ENCODE measurements at regions not wholly inside any gene's neighbourhood (a gene's known extent, or its start where the extent isn't known, plus 50 kb on each side); places are given as distances from the start of the nearest gene placed in this dataset.

DNA sequence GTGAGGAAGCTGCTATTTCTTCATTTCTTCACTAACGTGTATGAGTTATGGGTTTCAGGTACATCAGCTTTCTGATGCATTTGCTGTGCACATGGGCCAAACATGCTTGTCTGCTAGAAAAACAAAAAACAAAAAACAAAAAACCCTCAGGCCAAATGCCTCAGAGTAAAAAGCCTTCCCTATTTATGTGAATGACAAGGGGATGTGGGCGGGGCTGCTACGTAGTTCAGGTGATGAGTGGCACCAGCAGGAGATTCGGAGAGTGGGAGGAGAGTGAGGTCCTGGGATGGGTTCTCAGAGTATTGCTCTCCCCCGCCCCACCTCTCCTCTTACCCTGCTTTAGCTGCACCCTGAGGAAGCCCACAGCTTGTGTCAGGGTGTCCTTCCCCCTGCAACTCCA, 596.8 kb upstream of the JAG1 start:
- DNase-seq (ENCODE audit: low spot score) (no peak), FAIRE-seq (no peak), ATAC-seq (no peak)
- Histone ChIP-seq H3K36me3 (replicated peaks in 1 of 2; ENCODE audit: control insufficient read depth in 1 of 2, insufficient read depth in 2 of 2, low read length in 2 of 2) (no peaks in the 10 kb centered on the region), H2AFZ (ENCODE audit: low read length) (no peak overlapping the region), H3K27me3 (ENCODE audit: control insufficient read depth in 1 of 2, insufficient read depth in 2 of 2, low read length in 2 of 2) (peaks cover 0 to 8% of the 10 kb centered on the region in 2 experiments; a peak in 1 of 5 replicates), H3K4me3 (replicated peaks in 1 of 3; ENCODE audit: insufficient read depth in 1 of 3, low read depth in 2 of 3, low read length in 3 of 3) (no peak overlapping the region), H3K4me2 (ENCODE audit: low read depth, low read length) (no peak overlapping the region), H3K27ac (ENCODE audit: extremely low read length, insufficient read depth, low read length) (no peak overlapping the region), H3K9ac (ENCODE audit: insufficient read depth, low read depth, low read length) (no peak overlapping the region), H3K4me1 (ENCODE audit: insufficient read depth, low read length) (peaks cover 14% of the 10 kb centered on the region), H4K20me1 (ENCODE audit: insufficient read depth, low read length) (no peaks in the 10 kb centered on the region), H3K79me2 (ENCODE audit: insufficient read depth, low read length) (no peaks in the 10 kb centered on the region), H3K9me3 (ENCODE audit: low read length) (no peaks in the 10 kb centered on the region)
- TF ChIP-seq MXI1 (IDR thresholded peaks at IDR 0.05; ENCODE audit: borderline replicate concordance, low read depth, low read length), result no peak
- TF ChIP-seq, protein P1, sequence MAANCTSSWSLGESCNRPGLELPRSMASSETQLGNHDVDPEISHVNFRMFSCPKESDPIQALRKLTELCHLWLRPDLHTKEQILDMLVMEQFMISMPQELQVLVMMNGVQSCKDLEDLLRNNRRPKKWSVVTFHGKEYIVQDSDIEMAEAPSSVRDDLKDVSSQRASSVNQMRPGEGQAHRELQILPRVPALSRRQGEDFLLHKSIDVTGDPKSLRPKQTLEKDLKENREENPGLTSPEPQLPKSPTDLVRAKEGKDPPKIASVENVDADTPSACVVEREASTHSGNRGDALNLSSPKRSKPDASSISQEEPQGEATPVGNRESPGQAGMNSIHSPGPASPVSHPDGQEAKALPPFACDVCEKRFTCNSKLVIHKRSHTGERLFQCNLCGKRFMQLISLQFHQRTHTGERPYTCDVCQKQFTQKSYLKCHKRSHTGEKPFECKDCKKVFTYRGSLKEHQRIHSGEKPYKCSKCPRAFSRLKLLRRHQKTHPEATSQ (CRISPR knock-in tag; IDR thresholded peaks at IDR 0.05; ENCODE audit: borderline replicate concordance), result no peak
- TF ChIP-seq TAF1 (CRISPR knock-in tag; IDR thresholded peaks at IDR 0.05), result no peak
- TF ChIP-seq EEA1 (CRISPR knock-in tag; IDR thresholded peaks at IDR 0.05; ENCODE audit: borderline replicate concordance), result no peak
- TF ChIP-seq, protein P2, sequence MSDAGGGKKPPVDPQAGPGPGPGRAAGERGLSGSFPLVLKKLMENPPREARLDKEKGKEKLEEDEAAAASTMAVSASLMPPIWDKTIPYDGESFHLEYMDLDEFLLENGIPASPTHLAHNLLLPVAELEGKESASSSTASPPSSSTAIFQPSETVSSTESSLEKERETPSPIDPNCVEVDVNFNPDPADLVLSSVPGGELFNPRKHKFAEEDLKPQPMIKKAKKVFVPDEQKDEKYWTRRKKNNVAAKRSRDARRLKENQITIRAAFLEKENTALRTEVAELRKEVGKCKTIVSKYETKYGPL (CRISPR knock-in tag; IDR thresholded peaks at IDR 0.05), result no peak
- TF ChIP-seq, protein P3, sequence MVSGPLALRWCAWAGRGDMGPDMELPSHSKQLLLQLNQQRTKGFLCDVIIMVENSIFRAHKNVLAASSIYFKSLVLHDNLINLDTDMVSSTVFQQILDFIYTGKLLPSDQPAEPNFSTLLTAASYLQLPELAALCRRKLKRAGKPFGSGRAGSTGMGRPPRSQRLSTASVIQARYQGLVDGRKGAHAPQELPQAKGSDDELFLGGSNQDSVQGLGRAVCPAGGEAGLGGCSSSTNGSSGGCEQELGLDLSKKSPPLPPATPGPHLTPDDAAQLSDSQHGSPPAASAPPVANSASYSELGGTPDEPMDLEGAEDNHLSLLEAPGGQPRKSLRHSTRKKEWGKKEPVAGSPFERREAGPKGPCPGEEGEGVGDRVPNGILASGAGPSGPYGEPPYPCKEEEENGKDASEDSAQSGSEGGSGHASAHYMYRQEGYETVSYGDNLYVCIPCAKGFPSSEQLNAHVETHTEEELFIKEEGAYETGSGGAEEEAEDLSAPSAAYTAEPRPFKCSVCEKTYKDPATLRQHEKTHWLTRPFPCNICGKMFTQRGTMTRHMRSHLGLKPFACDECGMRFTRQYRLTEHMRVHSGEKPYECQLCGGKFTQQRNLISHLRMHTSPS (CRISPR knock-in tag; IDR thresholded peaks at IDR 0.05; ENCODE audit: low read depth), result no peak
- no peak for TF ChIP-seq ZNF605 (CRISPR knock-in tag; IDR thresholded peaks at IDR 0.05)
- no peak for TF ChIP-seq ZNF329 (CRISPR knock-in tag; IDR thresholded peaks at IDR 0.05; ENCODE audit: low read depth)
- no peak for TF ChIP-seq ZFP36L1 (CRISPR knock-in tag; IDR thresholded peaks at IDR 0.05)
- no peak for TF ChIP-seq ZNF761 (CRISPR knock-in tag; conservative IDR thresholded peaks at IDR 0.05)
- TF ChIP-seq ZNF788 (CRISPR knock-in tag; IDR thresholded peaks at IDR 0.05; ENCODE audit: borderline replicate concordance), result no peak
- TF ChIP-seq, protein P4, sequence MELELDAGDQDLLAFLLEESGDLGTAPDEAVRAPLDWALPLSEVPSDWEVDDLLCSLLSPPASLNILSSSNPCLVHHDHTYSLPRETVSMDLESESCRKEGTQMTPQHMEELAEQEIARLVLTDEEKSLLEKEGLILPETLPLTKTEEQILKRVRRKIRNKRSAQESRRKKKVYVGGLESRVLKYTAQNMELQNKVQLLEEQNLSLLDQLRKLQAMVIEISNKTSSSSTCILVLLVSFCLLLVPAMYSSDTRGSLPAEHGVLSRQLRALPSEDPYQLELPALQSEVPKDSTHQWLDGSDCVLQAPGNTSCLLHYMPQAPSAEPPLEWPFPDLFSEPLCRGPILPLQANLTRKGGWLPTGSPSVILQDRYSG (CRISPR knock-in tag; IDR thresholded peaks at IDR 0.05), result no peak
- no peak for TF ChIP-seq ETV6 (CRISPR knock-in tag; conservative IDR thresholded peaks at IDR 0.05)
- TF ChIP-seq, protein P5, sequence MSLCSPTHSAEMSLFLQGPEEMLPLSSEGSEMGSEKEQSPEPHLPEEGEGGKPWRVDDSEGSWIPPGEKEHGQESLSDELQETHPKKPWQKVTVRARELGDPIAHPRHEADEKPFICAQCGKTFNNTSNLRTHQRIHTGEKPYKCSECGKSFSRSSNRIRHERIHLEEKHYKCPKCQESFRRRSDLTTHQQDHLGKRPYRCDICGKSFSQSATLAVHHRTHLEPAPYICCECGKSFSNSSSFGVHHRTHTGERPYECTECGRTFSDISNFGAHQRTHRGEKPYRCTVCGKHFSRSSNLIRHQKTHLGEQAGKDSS (CRISPR knock-in tag; IDR thresholded peaks at IDR 0.05; ENCODE audit: borderline replicate concordance, low read depth), result no peak
- no peak for TF ChIP-seq MXD4 (CRISPR knock-in tag; IDR thresholded peaks at IDR 0.05)
- 49% methylated on average over 5 of the region's 5 CpGs for WGBS (ENCODE audit: low lambda C conversion rate)
- CTCF ChIA-PET (ENCODE audit: low intra/inter-chr PET ratio, low total read pairs), result no interaction called here
- no TSS peak for BruUV-seq (replicated peaks)
- POLR2A ChIA-PET, result no interaction called here
- intact Hi-C loops (cut with micrococcal nuclease; ENCODE audit: unreplicated experiment), result loop anchor here (5.0 to 10.0 kb wide), 4 partner anchors 176 to 836 kb away; partner anchors contain the start of genes MKKS and SLX4IP
- in situ Hi-C loops (cut with HindIII; ENCODE audit: extremely low pct_ligation_motif_present, low pct_unique_long_range_greater_than_20kb), result loop anchor here (5.0 kb wide), 2 partner anchors 603 to 713 kb away; no protein-coding TSS in a partner anchor
